HEK293T (cell line): ENCODE measurements at regions not wholly inside any gene's neighbourhood (a gene's known extent, or its start where the extent isn't known, plus 50 kb on each side); places are given as distances from the start of the nearest gene placed in this dataset.

Source experiments
- ARNT ChIP-seq: fragments of 450-650 bp; IDR thresholded peaks from 2 replicates; pipeline ENCODE4 v1.6.1; 2017; ENCODE audit warnings: mild to moderate bottlenecking
- BHLHE40 ChIP-seq: fragments of 450-650 bp; IDR thresholded peaks from 2 replicates; pipeline ENCODE4 v1.6.1; 2016; ENCODE audit warnings: mild to moderate bottlenecking, moderate library complexity, borderline replicate concordance
- FOXA1 ChIP-seq: fragments of 450-650 bp; IDR thresholded peaks from 2 replicates; pipeline ENCODE4 v1.6.1; 2016; ENCODE audit warnings: mild to moderate bottlenecking
- FOXK2 ChIP-seq: fragments of 450-650 bp; IDR thresholded peaks from 2 replicates; pipeline ENCODE4 v1.6.1; 2016; ENCODE audit warnings: mild to moderate bottlenecking
- FOXM1 ChIP-seq: fragments of 450-650 bp; IDR thresholded peaks from 2 replicates; pipeline ENCODE4 v1.6.1; 2017; ENCODE audit warnings: mild to moderate bottlenecking, borderline replicate concordance
- NFRKB ChIP-seq: fragments of 450-650 bp; IDR thresholded peaks from 2 replicates; pipeline ENCODE4 v1.6.1; 2016; ENCODE audit warnings: mild to moderate bottlenecking, moderate library complexity
- SP1 ChIP-seq: fragments of 450-650 bp; IDR thresholded peaks from 2 replicates; pipeline ENCODE4 v1.6.1; 2017
- SUZ12 ChIP-seq: fragments of 450-650 bp; IDR thresholded peaks from 2 replicates; pipeline ENCODE4 v1.6.1; 2016; ENCODE audit warnings: mild to moderate bottlenecking
- TARDBP ChIP-seq: fragments of 450-650 bp; IDR thresholded peaks from 2 replicates; pipeline ENCODE4 v1.6.1; 2016
- ZNF384 ChIP-seq: fragments of 450-650 bp; IDR thresholded peaks from 2 replicates; pipeline ENCODE4 v1.6.1; 2016

DNA sequence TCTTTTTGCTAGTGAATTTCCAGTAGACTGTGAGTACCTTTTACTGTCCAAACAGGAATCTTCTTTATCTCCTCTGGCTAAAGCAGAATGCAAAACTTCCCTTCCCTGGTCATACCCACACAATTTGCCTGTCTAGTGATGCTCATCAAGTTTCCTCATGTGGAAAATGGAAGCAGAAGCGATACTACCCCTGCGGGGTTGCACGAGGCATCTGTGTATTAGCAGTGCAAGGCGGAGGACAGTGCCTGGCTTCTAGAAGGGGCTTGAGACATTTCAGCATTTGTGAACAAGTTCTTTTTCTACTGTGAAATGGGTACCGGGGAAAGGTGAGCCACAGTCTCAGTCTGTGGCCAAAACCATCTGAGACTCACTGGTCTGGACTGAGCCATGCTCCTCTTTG, 340.9 kb downstream of the AACS start:
- TF ChIP-seq FOXM1: no peak
- TF ChIP-seq BHLHE40: no peak
- no peak for TF ChIP-seq SP1
- no peak for TF ChIP-seq FOXK2
- TF ChIP-seq NFRKB: no peak
- no peak for TF ChIP-seq TARDBP
- TF ChIP-seq ZNF384: no peak
- no peak for TF ChIP-seq ARNT
- no peak for TF ChIP-seq SUZ12
- no peak for TF ChIP-seq FOXA1
